Posterior cingulate gyrus (tissue), 11 donors: ENCODE measurements at regions not wholly inside any gene's neighbourhood (a gene's known extent, or its start where the extent isn't known, plus 50 kb on each side); places are given as distances from the start of the nearest gene placed in this dataset.

Experiments used
- DNase-seq, 10 donors: peaks; one replicate each; pipeline versions ENCODE4 v3.0.0 to v3.0.0-alpha.2; 2020 to 2021; ENCODE audit warnings: mixed read lengths in 3 of 10
- intact Hi-C: fragments of 100-400 bp; cut with DNase I; formaldehyde crosslinking; loops from one replicate; pipeline ENCODE4 v1.15.1; 2023

GRCh38 chr16:86919078-86919477 is 340.7 kb downstream of the FOXL1 start:
- intact Hi-C loops: no loop called here
- no peak for DNase-seq

- intact Hi-C loops: no loop called here
- peak in 1 of 10 donors; percentile 62 for DNase-seq
Observed at GRCh38 chr16:86919578-86920305, 341.4 kb downstream of the FOXL1 start.

- no peak for DNase-seq
- intact Hi-C loops: no loop called here
Observed at GRCh38 chr16:86921289-86921688, 342.9 kb downstream of the FOXL1 start.

- no peak for DNase-seq
Observed at GRCh38 chr16:86922311-86922710, 344.0 kb downstream of the FOXL1 start.

GRCh38 chr16:86923656-86924055 is 345.3 kb downstream of the FOXL1 start:
- intact Hi-C loops: no loop called here

More at GRCh38 chr16:86922311-86922710, 344.0 kb downstream of the FOXL1 start:
- intact Hi-C loops: no loop called here

GRCh38 chr16:86924537-86924936 is 346.2 kb downstream of the FOXL1 start:
- intact Hi-C loops: no loop called here
- no peak for DNase-seq

More at GRCh38 chr16:86923656-86924055, 345.3 kb downstream of the FOXL1 start:
- no peak for DNase-seq

GRCh38 chr16:86925067-86925791 is 346.9 kb downstream of the FOXL1 start:
- DNase-seq: no peak
- intact Hi-C loops: no loop called here

- intact Hi-C loops: no loop called here
- DNase-seq: peak in 1 of 10 donors; percentile 41
Observed at GRCh38 chr16:86926181-86927094, 348.1 kb downstream of the FOXL1 start.

- intact Hi-C loops: no loop called here
Observed at GRCh38 chr16:86927699-86928098, 349.4 kb downstream of the FOXL1 start.

GRCh38 chr16:86928523-86929011 is 350.2 kb downstream of the FOXL1 start:
- peak in 1 of 10 donors; percentile 35 for DNase-seq
- intact Hi-C loops: no loop called here

More at GRCh38 chr16:86927699-86928098, 349.4 kb downstream of the FOXL1 start:
- no peak for DNase-seq

GRCh38 chr16:86929057-86929871 is 350.9 kb downstream of the FOXL1 start:
- intact Hi-C loops: no loop called here
- peak in 1 of 10 donors; percentile 65 for DNase-seq

GRCh38 chr16:86930001-86930400 is 351.7 kb downstream of the FOXL1 start:
- DNase-seq: peak in 1 of 10 donors; percentile 59
- intact Hi-C loops: no loop called here

- no peak for DNase-seq
- intact Hi-C loops: no loop called here
Observed at GRCh38 chr16:86930663-86931373, 352.5 kb downstream of the FOXL1 start.

GRCh38 chr16:86931410-86931941 is 353.1 kb downstream of the FOXL1 start:
- intact Hi-C loops: no loop called here
- peak in 1 of 10 donors; percentile 58 for DNase-seq

- no peak for DNase-seq
- intact Hi-C loops: no loop called here
Observed at GRCh38 chr16:86932130-86932982, 354.0 kb downstream of the FOXL1 start.

- intact Hi-C loops: no loop called here
- DNase-seq: peak in 1 of 10 donors; percentile 52
Observed at GRCh38 chr16:86934581-86935375, 356.4 kb downstream of the FOXL1 start.

GRCh38 chr16:86939609-86940008 is 361.3 kb downstream of the FOXL1 start:
- DNase-seq: no peak
- intact Hi-C loops: no loop called here
